Neural progenitor cell (in vitro differentiated cells): ENCODE measurements at regions not wholly inside any gene's neighbourhood (a gene's known extent, or its start where the extent isn't known, plus 50 kb on each side); places are given as distances from the start of the nearest gene placed in this dataset.

ENCODE experiments used
- EZH2 ChIP-seq: fragments of 200-600 bp; sonication (generic); IDR thresholded peaks from 2 replicates; pipeline ENCODE4 v1.6.1; 2017; ENCODE audit warnings: antibody characterized with exemption, mild to moderate bottlenecking, moderate library complexity
- TF ChIP-seq, protein P1 (sequence below): fragments of 200-600 bp; sonication (generic); IDR thresholded peaks from 2 replicates; pipeline ENCODE4 v1.5.1; 2017; ENCODE audit warnings: antibody characterized with exemption, mild to moderate bottlenecking

DNA sequence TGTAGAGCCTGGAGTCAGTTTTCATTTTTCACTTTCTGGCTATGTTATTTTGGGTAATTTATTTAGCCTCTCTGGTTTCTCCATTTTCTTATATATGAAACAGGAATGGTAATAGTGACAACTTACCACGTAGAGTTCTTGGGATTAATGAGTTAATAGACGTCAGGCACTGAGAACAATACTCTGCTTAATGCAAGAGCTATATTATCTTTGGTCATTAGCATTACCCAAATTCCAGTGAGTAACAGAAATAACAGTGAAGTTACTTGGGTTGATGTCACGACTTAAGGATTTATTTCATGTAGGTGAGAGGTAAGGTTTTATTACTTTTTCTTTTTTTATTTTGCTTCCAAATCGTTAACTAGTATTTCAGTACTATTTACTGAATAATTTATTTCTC lies 601.0 kb upstream of the GCFC2 start:
- TF ChIP-seq, protein P1, sequence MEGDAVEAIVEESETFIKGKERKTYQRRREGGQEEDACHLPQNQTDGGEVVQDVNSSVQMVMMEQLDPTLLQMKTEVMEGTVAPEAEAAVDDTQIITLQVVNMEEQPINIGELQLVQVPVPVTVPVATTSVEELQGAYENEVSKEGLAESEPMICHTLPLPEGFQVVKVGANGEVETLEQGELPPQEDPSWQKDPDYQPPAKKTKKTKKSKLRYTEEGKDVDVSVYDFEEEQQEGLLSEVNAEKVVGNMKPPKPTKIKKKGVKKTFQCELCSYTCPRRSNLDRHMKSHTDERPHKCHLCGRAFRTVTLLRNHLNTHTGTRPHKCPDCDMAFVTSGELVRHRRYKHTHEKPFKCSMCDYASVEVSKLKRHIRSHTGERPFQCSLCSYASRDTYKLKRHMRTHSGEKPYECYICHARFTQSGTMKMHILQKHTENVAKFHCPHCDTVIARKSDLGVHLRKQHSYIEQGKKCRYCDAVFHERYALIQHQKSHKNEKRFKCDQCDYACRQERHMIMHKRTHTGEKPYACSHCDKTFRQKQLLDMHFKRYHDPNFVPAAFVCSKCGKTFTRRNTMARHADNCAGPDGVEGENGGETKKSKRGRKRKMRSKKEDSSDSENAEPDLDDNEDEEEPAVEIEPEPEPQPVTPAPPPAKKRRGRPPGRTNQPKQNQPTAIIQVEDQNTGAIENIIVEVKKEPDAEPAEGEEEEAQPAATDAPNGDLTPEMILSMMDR, result no peak
- no peak for TF ChIP-seq EZH2
